SK-N-MC (cell line): ENCODE measurements at regions not wholly inside any gene's neighbourhood (a gene's known extent, or its start where the extent isn't known, plus 50 kb on each side); places are given as distances from the start of the nearest gene placed in this dataset.

ENCODE experiments used
- EZH2 ChIP-seq: fragments of 200-600 bp; sonication (generic); IDR thresholded peaks from one replicate; pipeline ENCODE4 v1.6.1; 2017; ENCODE audit warnings: antibody characterized with exemption
- POLR2AphosphoS5 ChIP-seq: IDR thresholded peaks from 2 replicates; pipeline ENCODE4 v1.6.1; 2012; ENCODE audit warnings: mild to moderate bottlenecking, low read depth, low read length, borderline replicate concordance

- TF ChIP-seq EZH2 (no peak), POLR2AphosphoS5 (no peak)
Measured at GRCh38 chr6:102732898-102733297, 1339.4 kb downstream of the GRIK2 start.
